Stomach (tissue), 8 donors: ENCODE measurements at regions not wholly inside any gene's neighbourhood (a gene's known extent, or its start where the extent isn't known, plus 50 kb on each side); places are given as distances from the start of the nearest gene placed in this dataset.

Source experiments
- DNase-seq, 2 donors: peaks; one replicate each; pipeline versions ENCODE4 v3.0.0 to v3.0.0-alpha.2; 2013 to 2019
- H3K27ac ChIP-seq, 5 donors: fragments of 200-600 bp in 4 of 5; sonication (generic) in 4 of 5; one replicate each; pipeline ENCODE4 v1.5.1; 2013 to 2019; ENCODE audit warnings: mild to moderate bottlenecking in 1 of 5, moderate library complexity in 1 of 5
- H3K27me3 ChIP-seq, 3 donors: fragments of 200-600 bp; sonication (generic); one replicate each; pipeline ENCODE4 v1.5.1; 2017 to 2019; ENCODE audit warnings: mixed run types in 1 of 3
- H3K36me3 ChIP-seq, 4 donors: fragments of 200-600 bp; sonication (generic); 1 replicate in 3 of 4; 2 replicates in 1 of 4; pipeline ENCODE4 v1.5.1; 2016 to 2019
- H3K4me1 ChIP-seq, 4 donors: fragments of 200-600 bp; sonication (generic); one replicate each; pipeline ENCODE4 v1.5.1; 2016 to 2019
- H3K4me3 ChIP-seq, 4 donors: fragments of 200-600 bp; sonication (generic) in 3 of 4; one replicate each; pipeline ENCODE4 v1.5.1; 2016 to 2019; ENCODE audit warnings: mild to moderate bottlenecking in 1 of 4
- H3K9me3 ChIP-seq, 4 donors: fragments of 200-600 bp; sonication (generic); one replicate each; pipeline ENCODE4 v1.5.1; 2016 to 2019
- EP300 ChIP-seq: sonication (generic); formaldehyde crosslinking; IDR thresholded peaks from one replicate; pipeline ENCODE4 v1.6.1; 2017; ENCODE audit warnings: antibody characterized with exemption
- POLR2A ChIP-seq, 4 donors: fragments of 450-650 bp; IDR thresholded peaks; one replicate each; pipeline ENCODE4 v1.6.1; 2016; ENCODE audit warnings: antibody characterized with exemption in 4 of 4, control low read depth in 2 of 4, mild to moderate bottlenecking in 1 of 4, moderate library complexity in 1 of 4
- POLR2AphosphoS5 ChIP-seq, 3 donors: sonication (generic); formaldehyde crosslinking; IDR thresholded peaks; one replicate each; pipeline ENCODE4 v1.6.1; 2016; ENCODE audit warnings: antibody characterized with exemption in 3 of 3
- WGBS, 5 donors: extraction: QIAGEN DNeasy Blood & Tissue Kit in 3 of 5; methylation state at CpG; one replicate each; pipeline versions ENCODE4 v1.1.5 to v1.1.7; 2013 to 2018; 5-methylcytosine and 5-hydroxymethylcytosine counted together
- intact Hi-C: fragments of 100-400 bp; cut with DNase I; formaldehyde crosslinking; loops from one replicate; pipeline ENCODE4 v1.15.1; 2023; ENCODE audit warnings: low total_unique reads
- TF ChIP-seq, protein P1 (sequence below), 7 experiments: fragments of 450-650 bp in 4 of 7; fragments of 200-600 bp in 3 of 7; sonication (generic) in 3 of 7; IDR thresholded peaks; one replicate each; pipeline ENCODE4 v1.5.1; 2016 to 2019; ENCODE audit warnings: antibody characterized with exemption in 7 of 7, control low read depth in 2 of 7, mild to moderate bottlenecking in 1 of 7
- donor health status: healthy with polysubstance abuse.
- donor health status: Bipolar disorder and iron deficiency.
- donor health status: healthy.

DNA sequence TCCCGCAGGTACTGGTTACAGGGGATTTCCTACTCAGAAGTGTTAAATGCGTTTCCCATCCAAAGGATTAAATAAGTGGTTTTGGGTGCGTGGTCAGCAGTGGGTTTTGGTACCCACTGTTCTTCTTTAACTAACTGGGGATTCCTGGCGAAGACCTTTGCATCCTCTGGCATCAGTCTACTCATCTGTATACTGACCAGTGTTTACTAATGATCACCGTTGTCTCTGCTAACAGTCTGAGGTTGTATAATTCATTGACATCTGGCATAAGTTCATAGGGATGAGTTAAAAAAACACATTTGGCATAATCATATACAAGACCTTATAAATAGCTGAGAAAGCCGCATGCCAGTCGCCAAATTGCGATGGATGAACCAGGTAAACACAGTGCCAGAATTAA is 339.1 kb downstream of the PMP22 start:
- H3K36me3 ChIP-seq: no peaks in the 10 kb centered on the region
- intact Hi-C loops: no loop called here
- H3K27me3 ChIP-seq: peaks cover 0 to 19% (median 0%) of the 10 kb centered on the region in 3 donors
- H3K27ac ChIP-seq: no peak overlapping the region
- peaks cover 0 to 7% (median 0%) of the 10 kb centered on the region in 4 donors for H3K4me1 ChIP-seq
- DNase-seq: no peak
- no peaks in the 10 kb centered on the region for H3K9me3 ChIP-seq
- TF ChIP-seq POLR2A (IDR thresholded peaks at IDR 0.05) (no peak), POLR2AphosphoS5 (IDR thresholded peaks at IDR 0.05) (no peak), EP300 (no peak)
- TF ChIP-seq, protein P1, sequence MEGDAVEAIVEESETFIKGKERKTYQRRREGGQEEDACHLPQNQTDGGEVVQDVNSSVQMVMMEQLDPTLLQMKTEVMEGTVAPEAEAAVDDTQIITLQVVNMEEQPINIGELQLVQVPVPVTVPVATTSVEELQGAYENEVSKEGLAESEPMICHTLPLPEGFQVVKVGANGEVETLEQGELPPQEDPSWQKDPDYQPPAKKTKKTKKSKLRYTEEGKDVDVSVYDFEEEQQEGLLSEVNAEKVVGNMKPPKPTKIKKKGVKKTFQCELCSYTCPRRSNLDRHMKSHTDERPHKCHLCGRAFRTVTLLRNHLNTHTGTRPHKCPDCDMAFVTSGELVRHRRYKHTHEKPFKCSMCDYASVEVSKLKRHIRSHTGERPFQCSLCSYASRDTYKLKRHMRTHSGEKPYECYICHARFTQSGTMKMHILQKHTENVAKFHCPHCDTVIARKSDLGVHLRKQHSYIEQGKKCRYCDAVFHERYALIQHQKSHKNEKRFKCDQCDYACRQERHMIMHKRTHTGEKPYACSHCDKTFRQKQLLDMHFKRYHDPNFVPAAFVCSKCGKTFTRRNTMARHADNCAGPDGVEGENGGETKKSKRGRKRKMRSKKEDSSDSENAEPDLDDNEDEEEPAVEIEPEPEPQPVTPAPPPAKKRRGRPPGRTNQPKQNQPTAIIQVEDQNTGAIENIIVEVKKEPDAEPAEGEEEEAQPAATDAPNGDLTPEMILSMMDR (IDR thresholded peaks at IDR 0.05): no peak
- whole genome bisulfite sequencing, 5 donors: 47 to 58% (median 56%) methylated on average over 8 of the region's 8 CpGs
- no peak overlapping the region for H3K4me3 ChIP-seq

DNA sequence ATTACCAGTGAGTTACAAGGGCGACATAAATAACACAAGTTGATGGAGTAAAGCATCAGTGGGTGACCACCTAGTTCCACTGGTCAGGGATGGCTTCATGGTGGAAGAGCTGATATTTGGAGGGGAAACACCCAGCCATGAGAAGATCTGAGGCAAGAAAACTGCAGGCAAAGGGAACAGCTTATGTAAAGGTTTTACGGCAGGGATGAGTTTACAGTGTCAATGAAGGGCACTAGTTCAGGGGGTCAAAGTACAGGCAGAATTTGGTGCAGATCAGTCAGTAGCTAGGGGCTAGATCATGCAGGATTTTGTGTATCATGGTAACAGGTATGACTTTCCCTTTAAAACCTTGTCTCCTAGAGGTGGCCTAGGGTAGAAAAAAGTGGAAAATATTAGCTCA is 339.6 kb downstream of the PMP22 start:
- DNase-seq: no peak
- Histone ChIP-seq H3K9me3 (no peaks in the 10 kb centered on the region), H3K36me3 (no peaks in the 10 kb centered on the region), H3K27ac (no peak overlapping the region), H3K4me3 (no peak overlapping the region), H3K27me3 (peaks cover 0 to 19% (median 0%) of the 10 kb centered on the region in 3 donors), H3K4me1 (peaks cover 0 to 7% (median 0%) of the 10 kb centered on the region in 4 donors)
- WGBS, 5 donors: 75 to 87% (median 80%) methylated on average over 2 of the region's 2 CpGs
- TF ChIP-seq, protein P1 (IDR thresholded peaks at IDR 0.05): no peak
- TF ChIP-seq POLR2AphosphoS5 (IDR thresholded peaks at IDR 0.05) (no peak), EP300 (no peak), POLR2A (IDR thresholded peaks at IDR 0.05) (no peak)
- intact Hi-C loops: no loop called here

DNA sequence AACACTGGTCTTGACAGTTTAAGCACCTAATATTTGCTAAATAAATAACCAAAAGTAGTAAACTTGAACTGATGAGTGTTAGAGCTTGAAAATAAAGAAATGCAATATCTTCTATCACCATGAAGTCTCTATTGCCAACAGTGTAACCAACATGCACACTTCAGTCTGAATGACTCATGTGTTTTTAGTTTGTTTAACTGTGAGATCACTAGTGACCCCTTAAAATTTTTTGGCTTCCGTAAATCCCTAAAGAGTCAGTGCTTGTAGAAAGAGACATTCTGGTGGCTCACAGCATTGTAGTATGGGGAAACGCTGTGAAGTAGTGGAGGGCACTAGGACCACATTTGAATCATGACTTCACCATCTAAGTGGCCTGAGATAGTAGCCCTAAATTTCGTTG is 341.1 kb downstream of the PMP22 start:
- Histone ChIP-seq H3K4me3 (no peak overlapping the region), H3K27me3 (peaks cover 0 to 11% (median 0%) of the 10 kb centered on the region in 3 donors), H3K4me1 (peaks cover 0 to 7% (median 0%) of the 10 kb centered on the region in 4 donors), H3K36me3 (no peaks in the 10 kb centered on the region), H3K9me3 (no peaks in the 10 kb centered on the region), H3K27ac (no peak overlapping the region)
- intact Hi-C loops: loop anchor here (5.0 kb wide), 1 partner anchor 1327 kb away; no protein-coding TSS in a partner anchor
- 66 to 73% (median 68%) methylated on average over 3 of the region's 3 CpGs for WGBS, 5 donors
- TF ChIP-seq POLR2AphosphoS5 (IDR thresholded peaks at IDR 0.05) (no peak), POLR2A (IDR thresholded peaks at IDR 0.05) (no peak), EP300 (no peak)
- TF ChIP-seq, protein P1 (IDR thresholded peaks at IDR 0.05): no peak
- no peak for DNase-seq

DNA sequence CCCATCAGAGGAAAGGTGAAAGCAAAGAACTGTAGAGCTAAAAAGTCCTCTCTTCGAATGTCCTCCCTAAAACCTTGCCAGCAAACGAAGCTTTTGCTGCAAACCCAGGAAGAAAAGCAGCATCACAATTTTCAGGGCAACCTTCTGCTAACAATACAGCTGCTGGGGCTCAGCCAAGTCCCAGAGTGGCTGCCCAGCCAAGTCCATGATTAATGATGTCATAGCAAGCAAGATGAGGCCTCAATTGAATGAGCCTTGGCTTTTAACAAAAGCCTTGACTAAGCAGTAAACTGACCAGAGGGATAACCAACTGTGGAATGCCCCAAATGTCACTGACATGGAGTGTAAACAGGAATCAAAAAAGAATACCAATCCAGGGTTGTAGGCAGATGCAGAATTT is 342.7 kb downstream of the PMP22 start:
- 38 to 58% (median 55%) methylated on average over 2 of the region's 2 CpGs for WGBS, 5 donors
- intact Hi-C loops: loop anchor here (5.0 kb wide), 1 partner anchor 1325 kb away; no protein-coding TSS in a partner anchor
- H3K27ac ChIP-seq: no peak overlapping the region
- peaks cover 0 to 7% (median 0%) of the 10 kb centered on the region in 4 donors for H3K4me1 ChIP-seq
- peak in 1 of 2 donors; percentile 29 for DNase-seq
- TF ChIP-seq POLR2AphosphoS5 (IDR thresholded peaks at IDR 0.05): no peak
- no peak for TF ChIP-seq POLR2A (IDR thresholded peaks at IDR 0.05)
- no peak for TF ChIP-seq EP300
- TF ChIP-seq, protein P1 (IDR thresholded peaks at IDR 0.05): no peak
- no peak overlapping the region for H3K4me3 ChIP-seq
- no peaks in the 10 kb centered on the region for H3K36me3 ChIP-seq
- peaks cover 0 to 7% (median 0%) of the 10 kb centered on the region in 3 donors for H3K27me3 ChIP-seq
- H3K9me3 ChIP-seq: no peaks in the 10 kb centered on the region
